Stimulated activated naive B cell treated with anti-CD40 and anti-IgM and Interleukin-4, amounts not matched to agents 10 μg/mL and 1 μg/mL and 100 μg/mL, for 72 hours (primary cell): ENCODE measurements at regions not wholly inside any gene's neighbourhood (a gene's known extent, or its start where the extent isn't known, plus 50 kb on each side); places are given as distances from the start of the nearest gene placed in this dataset.
A peak's percentile ranks its signal among the peaks of the same experiment; 100 is the strongest.

Source experiments
- ATAC-seq, 2 donors: fragments of 150-1000 bp; cut with Tn5 transposase; replicated peaks; 2 replicates each; pipeline ENCODE4 v1.10.0; 2021; ENCODE audit warnings: moderate library complexity in 1 of 2
- DNase-seq: peaks from one replicate; pipeline ENCODE4 v3.0.0; 2021
- H3K27ac Mint-ChIP-seq: one replicate; pipeline ENCODE4 v1.8.0; 2022; ENCODE audit warnings: mild to moderate bottlenecking, mixed read lengths
- H3K27me3 Mint-ChIP-seq, 2 donors: one replicate each; pipeline ENCODE4 v1.8.0; 2022; ENCODE audit warnings: mixed read lengths in 2 of 2
- H3K36me3 Mint-ChIP-seq, 2 donors: one replicate each; pipeline ENCODE4 v1.8.0; 2022; ENCODE audit warnings: mixed read lengths in 2 of 2, mild to moderate bottlenecking in 1 of 2
- H3K4me1 Mint-ChIP-seq, 2 donors: one replicate each; pipeline ENCODE4 v1.8.0; 2022; ENCODE audit warnings: mixed read lengths in 2 of 2, mild to moderate bottlenecking in 1 of 2
- H3K4me3 Mint-ChIP-seq, 2 donors: one replicate each; pipeline ENCODE4 v1.8.0; 2022; ENCODE audit warnings: mild to moderate bottlenecking in 2 of 2, mixed read lengths in 2 of 2, moderate library complexity in 1 of 2
- H3K9me3 Mint-ChIP-seq, 2 donors: one replicate each; pipeline ENCODE4 v1.8.0; 2022; ENCODE audit warnings: mixed read lengths in 2 of 2, mild to moderate bottlenecking in 1 of 2

DNA sequence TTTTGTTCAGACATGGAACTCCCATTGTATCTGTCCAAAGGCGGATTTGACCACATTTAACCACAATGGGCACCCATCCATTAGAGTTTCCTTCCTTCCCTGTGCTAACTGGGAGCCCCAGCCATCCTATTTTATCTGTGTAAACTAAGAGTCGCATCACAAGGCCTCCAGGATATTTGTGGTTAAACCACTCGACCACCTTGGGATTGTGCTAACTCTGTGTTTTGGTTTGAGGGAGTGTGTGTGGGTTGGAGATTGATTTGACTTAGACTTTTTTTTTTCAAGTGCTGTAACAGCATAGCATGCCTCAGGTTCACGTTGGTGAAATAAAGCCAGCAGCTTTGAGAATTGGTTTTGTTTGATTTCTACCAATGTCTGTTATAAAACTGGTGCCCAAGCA, 100.4 kb upstream of the TP63 start:
- Mint-ChIP-seq H3K9me3 (peaks cover 2 to 3% of the 10 kb centered on the region in 2 donors), H3K36me3 (no peaks in the 10 kb centered on the region), H3K27me3 (no peaks in the 10 kb centered on the region), H3K4me1 (no peaks in the 10 kb centered on the region), H3K4me3 (no peak overlapping the region), H3K27ac (no peak overlapping the region)
- no peak for DNase-seq
- no peak for ATAC-seq

DNA sequence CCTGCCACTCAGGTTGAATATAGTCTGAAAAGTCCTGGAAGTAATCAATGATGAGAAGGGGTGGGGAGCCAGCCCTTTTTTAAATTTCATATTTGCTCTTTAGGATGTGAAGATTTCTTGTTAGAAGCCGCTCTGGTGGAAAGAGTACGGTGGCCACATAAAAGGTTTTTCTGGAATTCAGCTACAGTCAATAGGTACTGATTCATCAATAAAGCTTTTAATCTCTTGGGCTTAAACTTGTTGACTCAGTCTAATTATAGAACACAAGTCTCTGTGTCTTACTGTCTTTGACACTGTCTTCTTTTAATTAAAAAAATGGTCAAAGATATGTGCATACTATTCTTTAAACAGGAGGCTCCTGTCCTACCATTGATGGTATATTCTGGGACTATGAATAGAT, 99.9 kb upstream of the TP63 start:
- Mint-ChIP-seq H3K4me3 (no peak overlapping the region), H3K36me3 (no peaks in the 10 kb centered on the region), H3K27ac (no peak overlapping the region), H3K9me3 (no peaks in the 10 kb centered on the region), H3K4me1 (no peaks in the 10 kb centered on the region), H3K27me3 (no peaks in the 10 kb centered on the region)
- ATAC-seq (no peak), DNase-seq (no peak)

DNA sequence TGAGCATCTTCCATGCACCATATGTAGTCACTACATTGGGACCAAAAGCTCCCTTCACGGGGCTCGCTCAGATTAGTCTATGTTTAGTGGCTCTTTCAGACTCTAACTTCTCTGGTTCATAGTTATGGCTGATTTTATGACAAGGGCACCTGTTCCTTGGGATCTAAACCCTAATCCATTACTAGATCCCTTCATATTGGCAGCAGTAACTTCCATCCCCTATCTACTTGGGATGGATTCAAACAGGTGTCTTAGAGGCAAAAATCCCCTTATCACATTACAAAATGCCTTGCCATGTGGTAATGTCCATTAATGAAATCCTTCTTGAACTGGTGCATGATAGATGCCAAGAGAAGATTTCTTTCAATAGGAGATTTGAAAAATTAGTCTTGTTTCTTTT, 96.7 kb upstream of the TP63 start:
- DNase-seq (no peak), ATAC-seq (no peak)
- Mint-ChIP-seq H3K36me3 (no peaks in the 10 kb centered on the region), H3K27ac (no peak overlapping the region), H3K4me3 (no peak overlapping the region), H3K27me3 (no peaks in the 10 kb centered on the region), H3K9me3 (peaks cover 0 to 1% of the 10 kb centered on the region in 2 donors), H3K4me1 (no peaks in the 10 kb centered on the region)

DNA sequence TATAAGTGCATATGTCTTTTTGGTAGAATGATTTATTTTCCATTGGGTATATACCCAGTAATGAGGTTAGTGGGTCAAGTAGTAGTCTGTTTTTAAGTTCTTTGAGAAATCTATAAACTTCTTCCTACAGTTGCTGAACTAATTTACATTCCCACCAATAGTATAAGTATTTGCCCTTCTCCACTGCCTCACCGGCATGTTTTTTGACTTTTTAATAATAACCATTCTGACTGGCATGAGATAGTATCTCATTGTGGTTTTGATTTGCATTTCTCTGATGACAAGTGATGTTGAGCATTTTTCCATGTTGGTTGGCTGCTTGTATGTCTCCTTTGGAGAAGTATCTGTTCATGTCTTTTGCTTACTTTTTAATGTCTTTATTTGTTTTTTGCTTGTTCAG, 94.1 kb upstream of the TP63 start:
- Mint-ChIP-seq H3K9me3 (peaks cover 0 to 1% of the 10 kb centered on the region in 2 donors), H3K27ac (no peak overlapping the region), H3K4me1 (no peaks in the 10 kb centered on the region), H3K27me3 (no peaks in the 10 kb centered on the region), H3K4me3 (no peak overlapping the region), H3K36me3 (no peaks in the 10 kb centered on the region)
- no peak for ATAC-seq
- DNase-seq = no peak

DNA sequence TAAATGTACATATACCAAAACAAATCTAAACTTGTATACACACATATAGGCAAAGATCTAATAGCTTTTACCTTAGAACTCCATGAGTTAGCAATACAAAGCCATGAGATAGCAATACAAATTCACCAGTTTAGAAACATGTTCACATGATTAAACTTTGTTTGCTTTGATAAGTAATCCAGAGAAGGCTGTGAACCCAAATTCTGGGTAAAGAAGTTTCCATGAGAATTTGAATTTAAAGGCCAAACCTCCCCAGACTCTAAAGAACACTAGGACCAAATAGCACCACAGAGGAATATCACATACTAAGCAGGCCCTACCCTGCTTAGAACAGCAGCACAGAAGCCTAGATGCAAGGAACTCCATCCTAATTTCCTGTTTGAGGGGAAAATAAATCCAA, 83.7 kb upstream of the TP63 start:
- H3K27ac Mint-ChIP-seq = no peak overlapping the region
- no peak overlapping the region for H3K4me3 Mint-ChIP-seq
- H3K36me3 Mint-ChIP-seq = no peaks in the 10 kb centered on the region
- ATAC-seq = no peak
- H3K4me1 Mint-ChIP-seq = no peaks in the 10 kb centered on the region
- no peaks in the 10 kb centered on the region for H3K27me3 Mint-ChIP-seq
- no peak for DNase-seq
- peaks cover 20 to 24% of the 10 kb centered on the region in 2 donors for H3K9me3 Mint-ChIP-seq

DNA sequence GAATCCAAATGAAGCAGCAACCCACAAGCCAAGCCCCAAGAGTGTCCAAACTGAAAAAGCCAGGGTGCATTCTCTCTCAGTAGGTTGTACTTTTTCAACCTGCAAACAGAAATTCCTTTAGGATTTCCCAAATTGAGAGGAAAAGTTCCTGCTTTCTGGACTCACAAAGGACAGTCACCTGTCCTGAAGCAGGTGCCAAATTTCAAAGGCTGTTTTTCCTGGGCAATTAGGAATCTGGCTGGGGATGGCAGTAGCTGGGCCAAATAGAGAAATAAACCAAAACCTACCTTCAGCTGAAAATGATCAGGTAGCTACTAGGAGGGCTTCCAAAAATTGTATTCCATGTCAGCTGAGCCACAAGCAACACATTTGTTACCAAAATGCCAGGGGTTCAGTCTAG, 83.1 kb upstream of the TP63 start:
- H3K4me3 Mint-ChIP-seq = no peak overlapping the region
- no peaks in the 10 kb centered on the region for H3K36me3 Mint-ChIP-seq
- H3K4me1 Mint-ChIP-seq = no peaks in the 10 kb centered on the region
- DNase-seq (no peak), ATAC-seq (no peak)
- H3K9me3 Mint-ChIP-seq = peaks cover 20 to 24% of the 10 kb centered on the region in 2 donors
- no peaks in the 10 kb centered on the region for H3K27me3 Mint-ChIP-seq
- no peak overlapping the region for H3K27ac Mint-ChIP-seq

DNA sequence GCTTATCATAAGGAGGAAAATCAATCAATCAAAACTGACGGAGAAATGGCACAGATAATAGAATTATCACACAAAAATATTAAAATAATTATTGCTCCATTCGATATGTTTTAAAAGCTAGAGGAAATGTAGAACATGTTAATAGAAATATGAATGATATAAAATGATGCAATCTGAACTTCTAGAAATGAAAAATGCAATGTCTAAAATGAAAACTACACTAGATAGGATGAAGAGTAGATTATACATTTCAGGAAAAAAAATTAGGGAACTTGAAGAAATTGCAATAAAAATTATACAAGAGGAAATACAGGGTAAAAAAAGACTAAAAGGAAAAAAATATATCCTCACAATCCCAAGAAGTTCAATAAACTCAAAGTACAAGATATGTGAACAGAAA, 80.2 kb upstream of the TP63 start:
- Mint-ChIP-seq H3K27ac (no peak overlapping the region), H3K4me1 (no peaks in the 10 kb centered on the region), H3K27me3 (no peaks in the 10 kb centered on the region), H3K9me3 (peaks cover 19 to 20% of the 10 kb centered on the region in 2 donors), H3K36me3 (no peaks in the 10 kb centered on the region), H3K4me3 (no peak overlapping the region)
- ATAC-seq (no peak), DNase-seq (no peak)

DNA sequence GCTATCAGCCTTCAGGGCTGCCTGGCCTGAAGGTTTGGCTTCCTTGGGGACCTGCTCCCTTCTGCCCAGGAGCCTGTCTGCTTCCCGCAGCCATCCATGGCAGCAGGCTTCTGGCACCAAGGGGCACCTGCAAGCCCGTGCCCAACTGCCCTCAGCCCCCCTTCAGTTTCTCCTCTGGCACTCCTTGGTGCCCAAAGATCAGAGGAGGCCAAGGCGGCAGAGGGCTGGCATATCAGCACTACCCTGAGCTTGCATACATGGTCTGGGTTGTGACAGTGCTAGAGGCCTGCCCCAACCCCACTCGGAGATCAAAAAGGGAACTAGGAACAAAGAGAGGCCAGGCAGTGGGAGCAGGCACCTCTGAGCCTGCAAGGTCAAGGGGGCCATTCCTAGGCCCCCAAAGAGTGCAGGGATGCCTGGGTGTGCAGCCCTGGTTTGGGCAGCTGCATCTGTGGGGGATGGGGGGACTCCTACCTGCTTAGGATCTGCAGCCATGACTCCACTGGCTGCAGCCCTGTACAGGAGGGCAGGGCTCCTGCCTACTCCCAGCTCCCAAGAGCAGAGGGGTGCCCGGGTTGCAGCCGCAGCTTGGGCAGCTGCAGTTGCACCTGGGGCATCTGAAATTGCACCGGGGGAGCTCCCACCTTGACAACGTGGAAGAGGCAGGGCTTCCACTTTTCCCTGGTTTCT, 76.2 kb upstream of the TP63 start:
- Mint-ChIP-seq H3K4me3 (no peak overlapping the region), H3K4me1 (no peaks in the 10 kb centered on the region), H3K9me3 (peaks cover 13 to 15% of the 10 kb centered on the region in 2 donors), H3K27ac (no peak overlapping the region), H3K36me3 (no peaks in the 10 kb centered on the region), H3K27me3 (no peaks in the 10 kb centered on the region)
- ATAC-seq = no peak
- no peak for DNase-seq

DNA sequence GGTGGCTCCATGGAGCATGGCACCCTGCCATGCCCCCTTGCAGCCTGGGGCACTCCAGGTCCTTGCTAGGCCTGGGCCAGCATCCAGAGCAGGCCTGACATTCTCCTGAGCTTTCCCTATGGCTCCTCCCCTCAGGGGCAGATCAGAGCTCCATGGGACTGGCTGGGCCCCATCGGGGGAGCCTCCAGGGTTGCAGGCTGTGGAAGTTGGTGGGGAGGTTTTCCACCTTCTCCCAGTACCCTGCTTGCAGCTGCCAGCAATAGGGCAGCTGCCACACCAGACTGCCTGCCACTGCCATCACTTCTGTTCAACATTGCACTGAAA, 75.7 kb upstream of the TP63 start:
- Mint-ChIP-seq H3K27me3 (no peaks in the 10 kb centered on the region), H3K9me3 (peaks cover 10 to 12% of the 10 kb centered on the region in 2 donors), H3K4me1 (no peaks in the 10 kb centered on the region), H3K4me3 (no peak overlapping the region), H3K36me3 (no peaks in the 10 kb centered on the region), H3K27ac (no peak overlapping the region)
- DNase-seq = no peak
- ATAC-seq = no peak

DNA sequence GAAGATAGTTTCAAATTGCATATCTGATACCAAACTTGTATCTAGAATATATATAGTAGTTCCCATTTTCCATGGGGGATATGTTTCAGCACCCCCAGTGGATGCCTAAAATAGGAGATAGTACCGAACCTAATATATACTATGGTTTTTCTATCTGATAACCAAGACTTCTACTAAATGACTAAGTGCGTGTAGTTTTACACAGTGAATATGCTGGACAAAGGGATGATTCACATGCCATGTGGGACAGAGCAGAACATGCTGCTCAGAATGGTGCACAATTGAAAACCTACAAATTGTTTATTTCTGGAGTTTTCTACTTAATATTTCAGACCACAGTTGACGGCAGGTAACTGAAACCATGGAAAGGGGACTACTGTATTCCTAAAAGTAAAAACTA, 73.4 kb upstream of the TP63 start:
- no peak for ATAC-seq
- Mint-ChIP-seq H3K36me3 (no peaks in the 10 kb centered on the region), H3K9me3 (peaks cover 6 to 8% of the 10 kb centered on the region in 2 donors), H3K4me3 (no peak overlapping the region), H3K27me3 (no peaks in the 10 kb centered on the region), H3K27ac (no peak overlapping the region), H3K4me1 (no peaks in the 10 kb centered on the region)
- DNase-seq = no peak

DNA sequence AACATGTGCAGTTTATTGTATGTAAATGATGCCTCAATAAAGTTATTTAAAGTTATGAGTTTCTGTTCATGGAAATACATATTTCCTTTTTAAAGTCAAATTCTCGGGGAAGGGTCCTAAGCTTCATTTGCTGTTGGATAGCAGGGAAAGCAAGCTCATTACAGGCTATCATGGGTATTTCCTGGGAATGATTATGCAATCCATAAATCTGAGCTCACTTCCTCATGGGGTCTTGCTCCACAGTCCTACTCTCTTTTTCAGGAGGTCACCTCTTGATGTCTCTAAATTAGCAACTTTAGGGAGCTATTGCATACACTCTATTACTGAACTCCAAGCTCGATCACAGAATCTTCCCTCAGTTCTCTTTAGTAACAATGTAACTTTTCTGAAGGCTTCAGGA, 69.9 kb upstream of the TP63 start:
- Mint-ChIP-seq H3K4me1 (no peaks in the 10 kb centered on the region), H3K27me3 (no peaks in the 10 kb centered on the region), H3K36me3 (no peaks in the 10 kb centered on the region), H3K4me3 (no peak overlapping the region), H3K9me3 (peaks cover 6 to 8% of the 10 kb centered on the region in 2 donors), H3K27ac (no peak overlapping the region)
- DNase-seq (no peak), ATAC-seq (no peak)

DNA sequence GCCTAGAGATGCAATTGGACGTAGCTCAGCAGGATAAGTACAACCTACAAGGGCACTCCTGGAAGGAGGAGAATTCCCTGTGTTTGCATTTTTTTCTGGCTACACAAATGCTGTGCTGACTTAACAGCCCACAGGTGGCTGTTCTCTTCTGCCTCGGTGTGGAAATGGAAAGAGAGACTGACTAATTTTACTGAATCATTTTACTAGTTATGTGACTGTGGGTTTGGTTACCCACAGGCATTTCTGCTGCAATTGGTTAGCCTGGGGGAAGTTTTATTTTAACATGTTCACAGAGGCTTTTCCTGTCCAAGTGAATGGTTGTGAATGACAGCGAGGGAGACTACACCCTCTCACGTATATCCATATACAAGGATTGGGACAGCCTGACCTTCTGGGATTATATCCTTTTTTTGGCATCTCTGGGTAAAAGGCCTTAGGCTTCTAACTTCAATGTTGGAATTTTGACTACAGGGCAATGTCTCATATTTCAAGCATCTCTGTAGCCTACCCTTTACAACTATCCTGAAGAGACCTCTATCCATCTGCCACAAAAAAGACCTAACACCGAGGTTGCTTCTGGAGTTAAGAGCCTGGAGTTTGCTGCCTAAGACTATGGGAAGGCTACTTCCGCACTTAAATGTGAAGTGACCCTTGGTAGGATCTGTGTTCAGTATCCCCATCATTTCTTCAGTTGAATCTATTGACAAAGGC, 67.2 kb upstream of the TP63 start:
- Mint-ChIP-seq H3K4me3 (no peak overlapping the region), H3K9me3 (peaks cover 2 to 3% of the 10 kb centered on the region in 2 donors), H3K36me3 (no peaks in the 10 kb centered on the region), H3K27me3 (no peaks in the 10 kb centered on the region), H3K27ac (no peak overlapping the region), H3K4me1 (peaks cover 7 to 9% of the 10 kb centered on the region in 2 donors)
- ATAC-seq (peak; percentile 45 to 70), DNase-seq (no peak)

DNA sequence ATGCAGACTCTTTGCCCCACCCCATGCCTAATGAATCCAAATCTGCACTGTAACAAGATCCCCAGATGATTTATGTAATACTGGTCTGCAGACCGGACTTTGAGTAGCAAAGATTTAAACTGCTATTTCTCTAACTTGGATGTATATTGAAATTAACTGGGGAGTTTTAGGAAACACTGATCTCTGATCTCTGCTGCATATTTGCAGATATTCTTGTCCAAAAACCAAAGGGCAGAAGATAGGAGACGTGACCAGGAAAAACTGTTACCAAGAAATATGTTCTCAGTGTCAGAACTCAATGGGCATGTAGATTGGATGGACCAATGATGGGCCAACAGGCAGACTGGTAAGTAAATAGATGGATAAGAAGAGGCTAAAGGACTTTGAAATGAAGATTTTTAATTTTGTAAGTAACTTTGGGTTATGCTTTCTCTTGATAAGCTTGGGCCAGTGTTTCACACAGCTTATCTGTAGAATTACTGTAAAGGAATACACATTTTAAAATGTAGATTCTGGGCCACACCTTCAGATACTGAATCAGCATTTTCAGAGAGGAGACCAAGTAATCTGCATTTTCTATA, 64.5 kb upstream of the TP63 start:
- Mint-ChIP-seq H3K4me3 (no peak overlapping the region), H3K36me3 (no peaks in the 10 kb centered on the region), H3K27me3 (no peaks in the 10 kb centered on the region), H3K9me3 (peaks cover 0 to 2% of the 10 kb centered on the region in 2 donors), H3K27ac (no peak overlapping the region), H3K4me1 (peaks cover 7 to 11% of the 10 kb centered on the region in 2 donors)
- ATAC-seq (no peak), DNase-seq (no peak)

DNA sequence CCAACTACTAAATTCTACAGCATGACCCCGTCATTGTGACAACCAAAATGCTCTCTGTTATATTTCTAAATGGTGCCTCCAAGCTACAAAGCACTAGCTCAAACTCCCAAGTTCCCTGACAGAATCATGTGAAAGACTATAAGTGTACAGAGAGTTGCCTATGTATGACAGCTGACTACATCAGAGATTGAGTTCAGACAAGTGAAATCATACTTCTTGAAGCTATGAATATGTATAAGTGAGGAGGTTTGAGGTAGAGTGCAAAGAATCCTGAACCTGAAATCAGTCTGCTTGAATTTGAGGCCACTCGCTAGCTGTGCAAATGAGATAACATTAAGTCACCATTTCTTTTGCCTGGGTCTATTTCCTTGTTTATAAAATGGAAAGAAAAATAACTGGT, 63.9 kb upstream of the TP63 start:
- ATAC-seq = peak; percentile 10 to 14
- H3K4me3 Mint-ChIP-seq = no peak overlapping the region
- DNase-seq = no peak
- no peaks in the 10 kb centered on the region for H3K27me3 Mint-ChIP-seq
- peak overlapping the region; percentile 22 for H3K27ac Mint-ChIP-seq
- no peaks in the 10 kb centered on the region for H3K36me3 Mint-ChIP-seq
- H3K9me3 Mint-ChIP-seq = peaks cover 0 to 2% of the 10 kb centered on the region in 2 donors
- H3K4me1 Mint-ChIP-seq = peaks cover 7 to 11% of the 10 kb centered on the region in 2 donors

DNA sequence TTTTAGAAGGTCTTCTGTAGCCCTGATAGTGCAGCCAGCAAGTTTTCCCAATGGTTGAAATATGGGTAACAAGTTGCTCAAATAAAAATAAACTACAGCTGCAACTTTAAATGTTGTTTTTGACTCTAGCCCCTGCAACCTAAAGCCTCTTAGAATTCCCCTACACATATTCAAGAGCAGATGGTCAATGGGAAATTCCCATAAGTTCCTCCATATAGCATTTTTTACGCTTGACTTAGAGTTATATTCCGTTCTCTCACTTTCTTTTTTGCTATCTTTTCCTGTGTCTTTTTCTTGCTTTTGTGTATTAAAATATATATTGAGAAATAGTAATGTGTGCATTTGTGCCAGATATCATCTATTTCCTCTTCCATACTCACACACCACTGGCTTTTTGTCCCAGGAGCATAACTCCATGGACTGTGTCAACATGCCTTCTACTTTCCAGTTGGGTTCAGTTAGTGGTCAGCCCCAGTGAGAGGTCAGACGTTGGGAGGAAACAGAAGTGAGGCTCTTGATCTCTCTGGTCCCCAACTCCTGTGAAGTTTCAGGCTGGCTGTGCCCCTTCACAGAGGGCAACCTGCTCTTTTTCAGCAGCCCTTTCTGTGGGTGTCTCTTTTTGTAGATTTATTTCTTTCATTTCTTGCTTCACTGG, 63.3 kb upstream of the TP63 start:
- peaks cover 7 to 14% of the 10 kb centered on the region in 2 donors for H3K4me1 Mint-ChIP-seq
- H3K4me3 Mint-ChIP-seq = peak overlapping the region; percentile 26 to 49
- no peaks in the 10 kb centered on the region for H3K27me3 Mint-ChIP-seq
- DNase-seq = no peak
- peak; percentile 38 to 46 for ATAC-seq
- H3K36me3 Mint-ChIP-seq = no peaks in the 10 kb centered on the region
- peak overlapping the region; percentile 68 for H3K27ac Mint-ChIP-seq
- peaks cover 0 to 2% of the 10 kb centered on the region in 2 donors for H3K9me3 Mint-ChIP-seq
